ENCODE measurements at regions not wholly inside any gene's neighbourhood (a gene's known extent, or its start where the extent isn't known, plus 50 kb on each side); places are given as distances from the start of the nearest gene placed in this dataset.

GRCh38 chr14:97644365-97644764, 847.2 kb downstream of the VRK1 start:
- H3K27ac Mint-ChIP-seq: no peak overlapping the region
- no peak for DNase-seq (ENCODE audit: low spot score)
- ATAC-seq: no peak
- TF ChIP-seq ZBTB43 (CRISPR knock-in tag; IDR thresholded peaks at IDR 0.05) (no peak), ZMAT4 (CRISPR knock-in tag; IDR thresholded peaks at IDR 0.05) (no peak), ZNF416 (CRISPR knock-in tag; IDR thresholded peaks at IDR 0.05) (no peak), IRF2 (CRISPR knock-in tag; IDR thresholded peaks at IDR 0.05; ENCODE audit: borderline replicate concordance, low read depth) (no peak), NFATC4 (CRISPR knock-in tag; IDR thresholded peaks at IDR 0.05) (no peak), NFYB (CRISPR knock-in tag; conservative IDR thresholded peaks at IDR 0.05; ENCODE audit: low read depth) (no peak), STAT6 (CRISPR knock-in tag; conservative IDR thresholded peaks at IDR 0.05; ENCODE audit: low read depth) (no peak)
- H3K4me3 Mint-ChIP-seq: no peak overlapping the region
- CTCF ChIA-PET: interaction anchor here (0.5 kb wide), 1 partner anchor 83 kb away, joined by 5 read pairs; no protein-coding TSS in a partner anchor
- POLR2A ChIA-PET: no interaction called here
- H3K27me3 Mint-ChIP-seq (ENCODE audit: low read depth): peaks cover 3% of the 10 kb centered on the region
- peaks cover 8% of the 10 kb centered on the region for H3K9me3 Mint-ChIP-seq
- H3K4me1 Mint-ChIP-seq: peaks cover 34% of the 10 kb centered on the region
- H3K36me3 Mint-ChIP-seq: no peaks in the 10 kb centered on the region

- no peak overlapping the region for H3K4me3 Mint-ChIP-seq
- peaks cover 27% of the 10 kb centered on the region for H3K4me1 Mint-ChIP-seq
- H3K27ac Mint-ChIP-seq: no peak overlapping the region
- CTCF ChIA-PET: no interaction called here
- ATAC-seq (no peak), DNase-seq (ENCODE audit: low spot score) (no peak)
- no peaks in the 10 kb centered on the region; the same call in 1 of the 2 replicates for H3K27me3 Mint-ChIP-seq (ENCODE audit: low read depth)
- no peaks in the 10 kb centered on the region for H3K36me3 Mint-ChIP-seq
- peaks cover 3% of the 10 kb centered on the region; the same call in 1 of the 2 replicates for H3K9me3 Mint-ChIP-seq
- POLR2A ChIA-PET: no interaction called here
- TF ChIP-seq ZNF416 (CRISPR knock-in tag; IDR thresholded peaks at IDR 0.05) (no peak), ESRRA (CRISPR knock-in tag; IDR thresholded peaks at IDR 0.05; ENCODE audit: borderline replicate concordance) (no peak), KAT7 (CRISPR knock-in tag; IDR thresholded peaks at IDR 0.05; ENCODE audit: borderline replicate concordance) (no peak), CREB1 (CRISPR knock-in tag; IDR thresholded peaks at IDR 0.05) (no peak), ATF6 (CRISPR knock-in tag; IDR thresholded peaks at IDR 0.05) (no peak), NR1H2 (CRISPR knock-in tag; IDR thresholded peaks at IDR 0.05) (no peak), SP1 (CRISPR knock-in tag; conservative IDR thresholded peaks at IDR 0.05) (no peak), MXD4 (CRISPR knock-in tag; IDR thresholded peaks at IDR 0.05; ENCODE audit: borderline replicate concordance) (no peak), PREB (CRISPR knock-in tag; IDR thresholded peaks at IDR 0.05; ENCODE audit: borderline replicate concordance) (no peak), ZNF425 (CRISPR knock-in tag; conservative IDR thresholded peaks at IDR 0.05) (no peak), ZBTB43 (CRISPR knock-in tag; IDR thresholded peaks at IDR 0.05) (no peak), ETV6 (CRISPR knock-in tag; IDR thresholded peaks at IDR 0.05) (no peak), AR (CRISPR knock-in tag; IDR thresholded peaks at IDR 0.05) (no peak), ZSCAN18 (CRISPR knock-in tag; IDR thresholded peaks at IDR 0.05) (no peak)
Observed at GRCh38 chr14:97649752-97650151, 852.6 kb downstream of the VRK1 start.

All from WTC11 (cell line).